22Rv1 (cell line): ENCODE measurements at regions not wholly inside any gene's neighbourhood (a gene's known extent, or its start where the extent isn't known, plus 50 kb on each side); places are given as distances from the start of the nearest gene placed in this dataset.

Experiments
- H3K27ac ChIP-seq: fragments of 450-650 bp; 2 replicates; pipeline ENCODE4 v1.5.1; 2017
- ZFX ChIP-seq: fragments of 450-650 bp; IDR thresholded peaks from 2 replicates; pipeline ENCODE4 v1.6.1; 2017; ENCODE audit warnings: antibody characterized with exemption, borderline replicate concordance
- TF ChIP-seq, protein P1 (sequence below): fragments of 450-650 bp; IDR thresholded peaks from 2 replicates; pipeline ENCODE4 v1.5.1; 2017; ENCODE audit warnings: mild to moderate bottlenecking

GRCh38 chr2:129277585-129277981 is 701.9 kb upstream of the RAB6C start:
- H3K27ac ChIP-seq = no peak overlapping the region
- no peak for TF ChIP-seq ZFX
- TF ChIP-seq, protein P1, sequence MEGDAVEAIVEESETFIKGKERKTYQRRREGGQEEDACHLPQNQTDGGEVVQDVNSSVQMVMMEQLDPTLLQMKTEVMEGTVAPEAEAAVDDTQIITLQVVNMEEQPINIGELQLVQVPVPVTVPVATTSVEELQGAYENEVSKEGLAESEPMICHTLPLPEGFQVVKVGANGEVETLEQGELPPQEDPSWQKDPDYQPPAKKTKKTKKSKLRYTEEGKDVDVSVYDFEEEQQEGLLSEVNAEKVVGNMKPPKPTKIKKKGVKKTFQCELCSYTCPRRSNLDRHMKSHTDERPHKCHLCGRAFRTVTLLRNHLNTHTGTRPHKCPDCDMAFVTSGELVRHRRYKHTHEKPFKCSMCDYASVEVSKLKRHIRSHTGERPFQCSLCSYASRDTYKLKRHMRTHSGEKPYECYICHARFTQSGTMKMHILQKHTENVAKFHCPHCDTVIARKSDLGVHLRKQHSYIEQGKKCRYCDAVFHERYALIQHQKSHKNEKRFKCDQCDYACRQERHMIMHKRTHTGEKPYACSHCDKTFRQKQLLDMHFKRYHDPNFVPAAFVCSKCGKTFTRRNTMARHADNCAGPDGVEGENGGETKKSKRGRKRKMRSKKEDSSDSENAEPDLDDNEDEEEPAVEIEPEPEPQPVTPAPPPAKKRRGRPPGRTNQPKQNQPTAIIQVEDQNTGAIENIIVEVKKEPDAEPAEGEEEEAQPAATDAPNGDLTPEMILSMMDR = no peak

- H3K27ac ChIP-seq = no peak overlapping the region
- TF ChIP-seq, protein P1 = no peak
- TF ChIP-seq ZFX = no peak
These were observed 697.5 kb upstream of the RAB6C start for GRCh38 chr2:129281791-129282530.

DNA sequence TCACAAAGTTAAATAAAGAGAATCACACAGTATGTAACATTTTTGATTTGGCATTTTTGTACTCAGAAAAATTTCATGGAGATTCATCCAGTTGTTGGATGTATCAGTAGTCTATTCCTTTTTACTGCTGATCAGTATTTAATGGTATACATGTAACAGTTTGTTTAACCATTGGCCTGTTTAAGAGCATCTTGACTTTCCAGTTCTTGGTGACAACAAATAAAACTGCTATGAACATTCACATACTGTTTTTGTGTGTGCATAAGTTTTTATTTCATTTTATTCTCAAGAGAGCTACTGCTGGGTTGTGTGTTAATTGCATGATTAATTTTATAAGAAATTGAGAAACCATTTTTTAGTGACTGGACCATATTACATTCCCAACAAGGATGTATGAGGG is 694.5 kb upstream of the RAB6C start:
- H3K27ac ChIP-seq = no peak overlapping the region
- TF ChIP-seq, protein P1 = no peak
- no peak for TF ChIP-seq ZFX

DNA sequence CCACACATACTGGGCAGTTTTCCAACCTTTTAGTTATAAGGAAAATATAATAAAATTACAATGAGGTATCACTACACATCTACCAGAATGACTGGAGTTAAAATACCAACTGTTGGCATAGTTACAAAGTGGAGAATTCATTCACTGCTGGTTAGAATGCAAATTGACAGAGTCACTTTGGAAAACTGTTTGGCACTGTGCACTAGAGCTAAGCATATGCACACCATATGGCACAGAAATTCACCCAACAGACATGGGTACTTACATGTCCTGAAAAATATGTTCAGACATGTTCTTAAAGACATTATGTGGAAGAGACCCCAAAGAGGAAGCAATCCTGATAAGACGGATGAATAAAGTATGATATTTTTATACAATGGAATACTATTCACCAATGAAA is 686.1 kb upstream of the RAB6C start:
- TF ChIP-seq ZFX = no peak
- TF ChIP-seq, protein P1 = no peak
- no peak overlapping the region for H3K27ac ChIP-seq

DNA sequence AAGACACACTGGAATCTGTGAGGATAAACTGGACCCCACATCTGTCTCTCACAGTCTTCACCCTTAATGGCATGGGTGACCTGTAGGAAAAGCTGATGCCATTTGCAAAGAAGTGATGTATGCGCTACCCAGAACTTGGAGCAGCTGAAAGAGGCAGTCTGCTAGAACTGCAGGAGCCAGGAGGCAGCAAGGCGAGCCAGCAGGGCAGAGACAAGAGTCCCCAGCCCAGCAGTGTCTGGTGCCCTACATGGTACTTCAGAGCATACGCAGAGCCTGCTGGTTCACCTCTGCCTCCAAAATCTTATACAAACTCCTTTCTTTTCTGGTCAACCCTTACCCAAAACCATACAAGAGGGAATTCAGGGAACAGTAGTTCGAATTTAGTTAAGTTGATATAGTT is 683.1 kb upstream of the RAB6C start:
- H3K27ac ChIP-seq = no peak overlapping the region
- TF ChIP-seq, protein P1 = no peak
- TF ChIP-seq ZFX = no peak

- no peak for TF ChIP-seq ZFX
- TF ChIP-seq, protein P1 = no peak
- no peak overlapping the region for H3K27ac ChIP-seq
These were observed 682.7 kb upstream of the RAB6C start for GRCh38 chr2:129296806-129297205.

DNA sequence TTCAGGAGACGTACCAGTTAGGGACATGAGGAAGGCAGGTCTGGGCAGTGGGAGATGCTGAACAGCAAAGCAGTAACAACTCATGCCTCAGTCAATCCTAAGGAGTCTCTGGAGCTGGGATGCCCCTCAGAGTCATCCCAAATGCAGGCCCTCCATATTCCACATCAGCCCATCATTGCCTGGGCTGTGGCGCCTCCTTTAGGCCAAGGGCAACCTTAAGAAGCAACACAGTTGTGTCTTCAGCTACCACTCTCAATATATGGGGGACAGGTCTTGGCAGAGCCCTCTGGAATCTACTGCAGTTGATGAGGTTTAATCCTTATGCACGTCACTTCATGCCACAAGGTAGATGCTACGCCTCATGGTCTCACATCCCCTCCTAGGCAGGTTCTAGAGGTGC is 682.0 kb upstream of the RAB6C start:
- H3K27ac ChIP-seq = no peak overlapping the region

More for the DNA sequence above, 682.0 kb upstream of the RAB6C start:
- TF ChIP-seq, protein P1 = no peak
- no peak for TF ChIP-seq ZFX
